ENCODE measurements at regions not wholly inside any gene's neighbourhood (a gene's known extent, or its start where the extent isn't known, plus 50 kb on each side); places are given as distances from the start of the nearest gene placed in this dataset.
"Not testable (repeated sequence)": the region's sequence is repeated elsewhere in the genome, so short reads cannot be mapped to it uniquely, and the experiment has no call there.

- DNase-seq (ENCODE audit: extremely low read depth in 1 of 4, low spot score in 3 of 4); H3K4me2 ChIP-seq (ENCODE audit: insufficient read depth, low read length); H3K36me3 ChIP-seq (ENCODE audit: control insufficient read depth, insufficient read depth, low read length); H3K27ac ChIP-seq (ENCODE audit: extremely low read depth, low read depth, low read length); in situ Hi-C loops (cut with MboI); ATAC-seq; H3K9me1 ChIP-seq (ENCODE audit: control insufficient read depth, insufficient read depth, low read length); H3K9ac ChIP-seq (ENCODE audit: insufficient read depth in 1 of 2, low read depth in 2 of 2, low read length in 2 of 2); POLR2A ChIA-PET; CTCF ChIA-PET (ENCODE audit: low intra/inter-chr PET ratio); H3K79me2 ChIP-seq (ENCODE audit: control insufficient read depth, insufficient read depth, low read length); FAIRE-seq; H2AFZ ChIP-seq (ENCODE audit: low read depth, low read length); H3K9me3 ChIP-seq (replicated peaks; ENCODE audit: control insufficient read depth, insufficient read depth, low read depth, low read length); H4K20me1 ChIP-seq (replicated peaks; ENCODE audit: control insufficient read depth, insufficient read depth, low read length); H3K27me3 ChIP-seq (ENCODE audit: control insufficient read depth in 2 of 2, insufficient read depth in 2 of 2, low read length in 2 of 2); H3K4me3 ChIP-seq; BruUV-seq (replicated peaks); H3K4me1 ChIP-seq (replicated peaks in 1 of 2; ENCODE audit: control insufficient read depth in 2 of 2, insufficient read depth in 2 of 2, low read length in 2 of 2); intact Hi-C loops (cut with micrococcal nuclease): not testable (repeated sequence)
- TF ChIP-seq ZNF324 (CRISPR knock-in tag; IDR thresholded peaks at IDR 0.05) = peak; percentile 73
- WGBS (ENCODE audit: insufficient coverage, low coverage, missing lambda C conversion rate) = 2% methylated on average over 2 of the region's 2 CpGs
These were observed 433.3 kb downstream of the TFEC start for GRCh38 chr7:115597220-115597619.

GRCh38 chr7:115593111-115593510 lies 437.5 kb downstream of the TFEC start:
- H3K9me1 ChIP-seq (ENCODE audit: control insufficient read depth, insufficient read depth, low read length) = no peaks in the 10 kb centered on the region
- H3K9me3 ChIP-seq (replicated peaks; ENCODE audit: control insufficient read depth, insufficient read depth, low read depth, low read length) = no peaks in the 10 kb centered on the region; the same call in 1 of the 2 replicates
- no peak overlapping the region for H3K4me3 ChIP-seq
- FAIRE-seq = no peak
- no peak overlapping the region for H3K9ac ChIP-seq (ENCODE audit: insufficient read depth in 1 of 2, low read depth in 2 of 2, low read length in 2 of 2)
- no peak overlapping the region for H3K4me2 ChIP-seq (ENCODE audit: insufficient read depth, low read length)
- DNase-seq (ENCODE audit: extremely low read depth in 1 of 4, low spot score in 3 of 4) = no peak
- H2AFZ ChIP-seq (ENCODE audit: low read depth, low read length) = no peak overlapping the region
- H3K27me3 ChIP-seq (ENCODE audit: control insufficient read depth in 2 of 2, insufficient read depth in 2 of 2, low read length in 2 of 2) = no peaks in the 10 kb centered on the region
- no peak overlapping the region for H3K27ac ChIP-seq (ENCODE audit: extremely low read depth, low read depth, low read length)
- H3K36me3 ChIP-seq (ENCODE audit: control insufficient read depth, insufficient read depth, low read length) = no peaks in the 10 kb centered on the region
- intact Hi-C loops (cut with micrococcal nuclease) (no loop called here), in situ Hi-C loops (cut with MboI) (no loop called here)
- WGBS (ENCODE audit: insufficient coverage, low coverage, missing lambda C conversion rate) = 0% methylated on average over 2 of the region's 2 CpGs
- ChIA-PET CTCF (ENCODE audit: low intra/inter-chr PET ratio) (no interaction called here), POLR2A (no interaction called here)
- H3K79me2 ChIP-seq (ENCODE audit: control insufficient read depth, insufficient read depth, low read length) = no peaks in the 10 kb centered on the region
- no peak for ATAC-seq
- H3K4me1 ChIP-seq (replicated peaks in 1 of 2; ENCODE audit: control insufficient read depth in 2 of 2, insufficient read depth in 2 of 2, low read length in 2 of 2) = no peaks in the 10 kb centered on the region
- no peaks in the 10 kb centered on the region for H4K20me1 ChIP-seq (replicated peaks; ENCODE audit: control insufficient read depth, insufficient read depth, low read length)
- no TSS peak for BruUV-seq (replicated peaks)
- TF ChIP-seq PML (IDR thresholded peaks at IDR 0.05; ENCODE audit: low read length) (no peak), GATAD2B (IDR thresholded peaks at IDR 0.05; ENCODE audit: borderline replicate concordance) (no peak), KDM1A (IDR thresholded peaks at IDR 0.05) (no peak), SRSF9 (IDR thresholded peaks at IDR 0.05; ENCODE audit: borderline replicate concordance, low read depth, low read length) (no peak), KLF13 (tag; IDR thresholded peaks at IDR 0.05; ENCODE audit: borderline replicate concordance, low read depth) (no peak), TCFL5 (CRISPR knock-in tag; conservative IDR thresholded peaks at IDR 0.05) (no peak), ZNF586 (CRISPR knock-in tag; conservative IDR thresholded peaks at IDR 0.05) (no peak), IRF9 (tag; IDR thresholded peaks at IDR 0.05) (no peak)
- TF ChIP-seq, protein P1, sequence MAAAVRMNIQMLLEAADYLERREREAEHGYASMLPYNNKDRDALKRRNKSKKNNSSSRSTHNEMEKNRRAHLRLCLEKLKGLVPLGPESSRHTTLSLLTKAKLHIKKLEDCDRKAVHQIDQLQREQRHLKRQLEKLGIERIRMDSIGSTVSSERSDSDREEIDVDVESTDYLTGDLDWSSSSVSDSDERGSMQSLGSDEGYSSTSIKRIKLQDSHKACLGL (CRISPR knock-in tag; IDR thresholded peaks at IDR 0.05; ENCODE audit: borderline replicate concordance, poor library complexity, severe bottlenecking) = no peak
